KBM-7 (cell line): ENCODE measurements at regions not wholly inside any gene's neighbourhood (a gene's known extent, or its start where the extent isn't known, plus 50 kb on each side); places are given as distances from the start of the nearest gene placed in this dataset.
"Not testable (repeated sequence)": the region's sequence is repeated elsewhere in the genome, so short reads cannot be mapped to it uniquely, and the experiment has no call there.

Experiments used
- DNase-seq: peaks from one replicate; pipeline ENCODE4 v3.0.0-alpha.2; 2015
- in situ Hi-C: fragments of 300-500 bp; cut with MboI; formaldehyde crosslinking; loops from 2 replicates; pipeline ENCODE4 v1.14.3; 2020; ENCODE audit warnings: low sequenced_read_pairs, low pct_unique_long_range_greater_than_20kb, mixed read lengths

GRCh38 chr12:127594351-127594970 is 672.5 kb upstream of the TMEM132C start:
- in situ Hi-C loops: no loop called here
- DNase-seq: peak; percentile 5

- in situ Hi-C loops: no loop called here
- no peak for DNase-seq
These were observed 671.5 kb upstream of the TMEM132C start for GRCh38 chr12:127595506-127595905.

GRCh38 chr12:127596891-127597290 is 670.1 kb upstream of the TMEM132C start:
- DNase-seq: no peak
- in situ Hi-C loops: no loop called here

GRCh38 chr12:127599436-127599835 is 667.5 kb upstream of the TMEM132C start:
- in situ Hi-C loops: no loop called here
- no peak for DNase-seq

- DNase-seq: no peak
- in situ Hi-C loops: no loop called here
These were observed 666.8 kb upstream of the TMEM132C start for GRCh38 chr12:127600211-127600610.

- no peak for DNase-seq
- in situ Hi-C loops: no loop called here
These were observed 660.4 kb upstream of the TMEM132C start for GRCh38 chr12:127606476-127607015.

GRCh38 chr12:127607146-127607725 is 659.7 kb upstream of the TMEM132C start:
- in situ Hi-C loops: no loop called here
- no peak for DNase-seq

- DNase-seq, in situ Hi-C loops: not testable (repeated sequence)
These were observed 658.6 kb upstream of the TMEM132C start for GRCh38 chr12:127608359-127608758.

- in situ Hi-C loops: no loop called here
- no peak for DNase-seq
These were observed 653.9 kb upstream of the TMEM132C start for GRCh38 chr12:127613056-127613455.

GRCh38 chr12:127619869-127620734 is 646.9 kb upstream of the TMEM132C start:
- DNase-seq: no peak
- in situ Hi-C loops: no loop called here

GRCh38 chr12:127620735-127621355 is 646.1 kb upstream of the TMEM132C start:
- in situ Hi-C loops: no loop called here

GRCh38 chr12:127621366-127621765 is 645.6 kb upstream of the TMEM132C start:
- in situ Hi-C loops: no loop called here
- no peak for DNase-seq

More at GRCh38 chr12:127620735-127621355, 646.1 kb upstream of the TMEM132C start:
- no peak for DNase-seq

- DNase-seq: no peak
- in situ Hi-C loops: no loop called here
These were observed 643.6 kb upstream of the TMEM132C start for GRCh38 chr12:127623362-127623761.

- in situ Hi-C loops: no loop called here
These were observed 641.7 kb upstream of the TMEM132C start for GRCh38 chr12:127625176-127625771.

GRCh38 chr12:127628645-127629044 is 638.3 kb upstream of the TMEM132C start:
- in situ Hi-C loops: no loop called here
- DNase-seq: no peak

More at GRCh38 chr12:127625176-127625771, 641.7 kb upstream of the TMEM132C start:
- DNase-seq: no peak

GRCh38 chr12:127629066-127629820 is 637.7 kb upstream of the TMEM132C start:
- in situ Hi-C loops: no loop called here
- no peak for DNase-seq

GRCh38 chr12:127632461-127632860 is 634.5 kb upstream of the TMEM132C start:
- DNase-seq: no peak
- in situ Hi-C loops: no loop called here

GRCh38 chr12:127635838-127636237 is 631.1 kb upstream of the TMEM132C start:
- no peak for DNase-seq
- in situ Hi-C loops: no loop called here
